Smooth muscle cell (in vitro differentiated cells): ENCODE measurements at regions not wholly inside any gene's neighbourhood (a gene's known extent, or its start where the extent isn't known, plus 50 kb on each side); places are given as distances from the start of the nearest gene placed in this dataset.

Experiments used
- DNase-seq: peaks from one replicate; lab custom pipeline; 2025; ENCODE audit not compliant: unreplicated experiment; lab: John Stamatoyannopoulos, UW
- H2AFZ ChIP-seq: fragments of 200-600 bp; sonication (generic); 2 replicates; pipeline ENCODE4 v1.6.0; 2016; ENCODE audit warnings: antibody characterized with exemption, low read depth, mild to moderate bottlenecking
- H3F3A ChIP-seq: fragments of 200-600 bp; sonication (generic); 2 replicates; pipeline ENCODE4 v1.6.0; 2017; ENCODE audit warnings: antibody characterized with exemption, low read depth
- H3K27ac ChIP-seq: fragments of 200-600 bp; sonication (generic); 2 replicates; pipeline ENCODE4 v1.5.1; 2016; ENCODE audit warnings: low read depth, mild to moderate bottlenecking
- H3K27me3 ChIP-seq: fragments of 200-600 bp; sonication (generic); 2 replicates; pipeline ENCODE4 v1.6.1; 2016; ENCODE audit warnings: low read depth, mild to moderate bottlenecking
- H3K36me3 ChIP-seq: fragments of 200-600 bp; sonication (generic); 2 replicates; pipeline ENCODE4 v1.5.1; 2016; ENCODE audit warnings: low read depth
- H3K4me1 ChIP-seq: fragments of 200-600 bp; sonication (generic); 2 replicates; pipeline ENCODE4 v1.5.1; 2016; ENCODE audit warnings: low read depth
- H3K4me2 ChIP-seq: fragments of 200-600 bp; sonication (generic); 2 replicates; pipeline ENCODE4 v1.6.0; 2016; ENCODE audit warnings: mild to moderate bottlenecking
- H3K4me3 ChIP-seq: fragments of 200-600 bp; sonication (generic); 2 replicates; pipeline ENCODE4 v1.5.1; 2016; ENCODE audit warnings: mild to moderate bottlenecking
- H3K79me2 ChIP-seq: fragments of 200-600 bp; sonication (generic); 2 replicates; pipeline ENCODE4 v1.6.0; 2016; ENCODE audit warnings: low read depth, mild to moderate bottlenecking
- H3K9ac ChIP-seq: fragments of 200-600 bp; sonication (generic); 2 replicates; pipeline ENCODE4 v1.6.0; 2016; ENCODE audit warnings: low read depth
- H3K9me3 ChIP-seq: fragments of 200-600 bp; sonication (generic); replicated peaks from 2 replicates; pipeline ENCODE4 v1.5.1; 2016; ENCODE audit warnings: low read depth
- H4K20me1 ChIP-seq: fragments of 200-600 bp; sonication (generic); 2 replicates; pipeline ENCODE4 v1.6.0; 2016; ENCODE audit warnings: low read depth
- CTCF ChIP-seq: fragments of 200-600 bp; sonication (generic); IDR thresholded peaks from 2 replicates; pipeline ENCODE4 v1.5.1; 2017; ENCODE audit warnings: borderline replicate concordance, mild to moderate bottlenecking, antibody characterized with exemption; ENCODE audit not compliant: insufficient read depth, poor library complexity, severe bottlenecking
- WGBS: methylation state at CpG from one replicate; pipeline ENCODE4 v1.1.7; 2016; ENCODE audit warnings: low lambda C conversion rate; 5-methylcytosine and 5-hydroxymethylcytosine counted together

GRCh38 chr1:37181425-37181824 lies 147.1 kb upstream of the GRIK3 start:
- 71% methylated on average over 5 of the region's 5 CpGs for WGBS
- no peaks in the 10 kb centered on the region for H4K20me1 ChIP-seq
- DNase-seq, result no peak

DNA sequence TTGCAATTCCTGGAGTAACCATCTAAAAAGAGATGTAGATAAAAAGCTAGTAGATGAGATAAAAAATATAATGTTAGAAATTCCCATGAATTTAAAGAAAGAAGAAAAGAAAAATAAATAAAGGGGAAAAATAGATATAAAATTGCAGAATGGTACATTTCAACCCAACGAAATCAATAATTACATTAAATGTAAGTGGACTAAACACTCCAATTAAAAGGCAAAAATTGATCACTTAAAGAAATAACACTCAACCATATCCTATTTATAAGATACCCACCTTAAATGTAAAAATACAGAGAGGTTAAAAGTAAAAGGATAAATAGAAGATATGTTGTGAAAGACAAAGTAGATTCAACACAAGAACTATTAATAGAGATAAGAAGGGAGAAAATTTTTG lies 150.5 kb upstream of the GRIK3 start:
- H3F3A ChIP-seq, result no peaks in the 10 kb centered on the region
- H3K4me2 ChIP-seq, result no peak overlapping the region
- no peaks in the 10 kb centered on the region for H3K79me2 ChIP-seq
- TF ChIP-seq CTCF, result no peak
- H3K4me1 ChIP-seq, result no peaks in the 10 kb centered on the region
- no peak overlapping the region for H3K27ac ChIP-seq
- WGBS, result 59% methylated on average over 1 of the region's 1 CpG
- H4K20me1 ChIP-seq, result no peaks in the 10 kb centered on the region
- H3K9ac ChIP-seq, result no peak overlapping the region
- H2AFZ ChIP-seq, result no peak overlapping the region
- no peaks in the 10 kb centered on the region for H3K9me3 ChIP-seq
- H3K36me3 ChIP-seq, result no peaks in the 10 kb centered on the region
- no peak for DNase-seq
- H3K4me3 ChIP-seq, result no peak overlapping the region
- H3K27me3 ChIP-seq, result no peaks in the 10 kb centered on the region

More at GRCh38 chr1:37181425-37181824, 147.1 kb upstream of the GRIK3 start:
- H3K9me3 ChIP-seq, result no peaks in the 10 kb centered on the region
- no peak overlapping the region for H3K9ac ChIP-seq
- TF ChIP-seq CTCF, result no peak
- no peak overlapping the region for H3K4me3 ChIP-seq
- H2AFZ ChIP-seq, result no peak overlapping the region
- H3F3A ChIP-seq, result no peaks in the 10 kb centered on the region
- H3K36me3 ChIP-seq, result no peaks in the 10 kb centered on the region
- H3K4me1 ChIP-seq, result no peaks in the 10 kb centered on the region
- H3K79me2 ChIP-seq, result no peaks in the 10 kb centered on the region
- H3K27me3 ChIP-seq, result no peaks in the 10 kb centered on the region
- H3K4me2 ChIP-seq, result no peak overlapping the region
- H3K27ac ChIP-seq, result no peak overlapping the region

DNA sequence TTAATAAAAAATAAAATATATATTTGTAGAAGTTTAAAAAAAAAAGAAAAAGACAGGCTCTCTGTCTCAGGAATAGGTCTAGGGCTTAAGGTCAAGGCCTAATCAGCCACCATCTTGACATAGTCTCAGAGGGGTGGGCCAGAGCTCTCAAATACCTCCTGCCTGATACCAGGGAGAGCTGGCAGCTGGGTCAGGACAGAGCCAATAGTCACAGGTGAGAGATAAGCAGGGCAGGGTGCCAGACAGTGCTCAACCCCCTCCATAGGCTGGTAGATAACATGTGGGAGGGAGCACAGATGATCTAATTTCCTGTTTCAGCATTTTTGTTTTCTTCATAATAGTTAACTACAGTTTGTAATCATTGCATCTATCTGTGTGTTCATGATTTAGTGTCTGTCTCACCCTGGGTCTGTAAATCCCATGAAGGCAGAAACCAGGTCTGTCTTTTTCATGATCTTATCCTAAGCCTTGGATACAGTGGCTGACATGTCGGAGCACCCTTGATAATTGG lies 152.0 kb upstream of the GRIK3 start:
- H3K4me3 ChIP-seq, result no peak overlapping the region
- WGBS, result 73% methylated on average over 1 of the region's 1 CpG

More for the DNA sequence above, 152.0 kb upstream of the GRIK3 start:
- no peaks in the 10 kb centered on the region for H3K36me3 ChIP-seq
- no peaks in the 10 kb centered on the region for H3K9me3 ChIP-seq
- no peaks in the 10 kb centered on the region for H3K4me1 ChIP-seq
- H2AFZ ChIP-seq, result no peak overlapping the region
- H3K27ac ChIP-seq, result no peak overlapping the region
- H4K20me1 ChIP-seq, result no peaks in the 10 kb centered on the region
- no peak overlapping the region for H3K9ac ChIP-seq
- H3F3A ChIP-seq, result no peaks in the 10 kb centered on the region
- no peak for DNase-seq
- no peak overlapping the region for H3K4me2 ChIP-seq
- no peaks in the 10 kb centered on the region for H3K27me3 ChIP-seq
- no peak for TF ChIP-seq CTCF
- no peaks in the 10 kb centered on the region for H3K79me2 ChIP-seq
